OCI-LY7 (cell line): ENCODE measurements at regions not wholly inside any gene's neighbourhood (a gene's known extent, or its start where the extent isn't known, plus 50 kb on each side); places are given as distances from the start of the nearest gene placed in this dataset.

Experiments
- EZH2phosphoT487 ChIP-seq: fragments of 200-600 bp; sonication (generic); IDR thresholded peaks from 2 replicates; pipeline ENCODE4 v1.6.1; 2018; ENCODE audit warnings: low read depth, borderline replicate concordance, mild to moderate bottlenecking, mixed run types, antibody characterized with exemption, low read length, moderate library complexity, mixed read lengths
- TF ChIP-seq, protein P1 (sequence below): fragments of 200-600 bp; sonication (generic); conservative IDR thresholded peaks from 2 replicates; pipeline ENCODE4 v1.5.1; 2014; ENCODE audit warnings: mild to moderate bottlenecking, antibody characterized with exemption, low read length, moderate library complexity, mixed read lengths

GRCh38 chr4:138449938-138450337, 207.8 kb upstream of the SLC7A11 start:
- TF ChIP-seq, protein P1, sequence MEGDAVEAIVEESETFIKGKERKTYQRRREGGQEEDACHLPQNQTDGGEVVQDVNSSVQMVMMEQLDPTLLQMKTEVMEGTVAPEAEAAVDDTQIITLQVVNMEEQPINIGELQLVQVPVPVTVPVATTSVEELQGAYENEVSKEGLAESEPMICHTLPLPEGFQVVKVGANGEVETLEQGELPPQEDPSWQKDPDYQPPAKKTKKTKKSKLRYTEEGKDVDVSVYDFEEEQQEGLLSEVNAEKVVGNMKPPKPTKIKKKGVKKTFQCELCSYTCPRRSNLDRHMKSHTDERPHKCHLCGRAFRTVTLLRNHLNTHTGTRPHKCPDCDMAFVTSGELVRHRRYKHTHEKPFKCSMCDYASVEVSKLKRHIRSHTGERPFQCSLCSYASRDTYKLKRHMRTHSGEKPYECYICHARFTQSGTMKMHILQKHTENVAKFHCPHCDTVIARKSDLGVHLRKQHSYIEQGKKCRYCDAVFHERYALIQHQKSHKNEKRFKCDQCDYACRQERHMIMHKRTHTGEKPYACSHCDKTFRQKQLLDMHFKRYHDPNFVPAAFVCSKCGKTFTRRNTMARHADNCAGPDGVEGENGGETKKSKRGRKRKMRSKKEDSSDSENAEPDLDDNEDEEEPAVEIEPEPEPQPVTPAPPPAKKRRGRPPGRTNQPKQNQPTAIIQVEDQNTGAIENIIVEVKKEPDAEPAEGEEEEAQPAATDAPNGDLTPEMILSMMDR, result no peak
- TF ChIP-seq EZH2phosphoT487, result no peak
